HCT116 (cell line): ENCODE measurements at regions not wholly inside any gene's neighbourhood (a gene's known extent, or its start where the extent isn't known, plus 50 kb on each side); places are given as distances from the start of the nearest gene placed in this dataset.

ENCODE experiments used
- ATAC-seq: fragments of 200-7000 bp; cut with Tn5 transposase; 2 replicates; pipeline ENCODE4 v1.9.1; 2020; ENCODE audit warnings: mild to moderate bottlenecking, moderate library complexity
- BruUV-seq: library from RNA; stranded (reverse); fragments of 400-500 nt; replicated peaks from 2 replicates; lab custom pipeline; 2021; lab: Mats Ljungman, UMichigan
- CTCF ChIA-PET: fragments of 300-600 bp; sonication (Branson Sonifier 250); formaldehyde crosslinking; loops from one replicate; lab custom pipeline; 2021; ENCODE audit warnings: antibody characterized with exemption; lab: Charles Lee
- POLR2A ChIA-PET: fragments of 300-600, 350-600 bp; sonication (Branson Sonifier 250); formaldehyde crosslinking; loops from one replicate; lab custom pipeline; 2021; ENCODE audit warnings: antibody characterized with exemption; lab: Charles Lee
- RAD21 ChIA-PET, 2 experiments: fragments of 300-600 bp; sonication (Branson Sonifier 250); formaldehyde crosslinking; loops; one replicate each; lab custom pipeline; 2023; ENCODE audit warnings: low total read pairs in 2 of 2; ENCODE audit not compliant: uncharacterized antibody in 2 of 2, unreplicated experiment in 2 of 2, low non-redundant PET in 1 of 2; lab: Charles Lee
- DNase-seq: peaks from one replicate; pipeline ENCODE4 v3.0.0-alpha.2; 2010; ENCODE audit warnings: low read depth, low spot score
- H2AFZ ChIP-seq: fragments of 200-600 bp; shearing (Covaris generic), sonication (generic); 2 replicates; pipeline ENCODE4 v1.6.1; 2017; ENCODE audit warnings: low read depth, mixed run types, mixed read lengths, antibody characterized with exemption, low read length; ENCODE audit not compliant: poor library complexity, severe bottlenecking
- H3K27ac ChIP-seq: 2 replicates; pipeline ENCODE4 v1.5.1; 2012; ENCODE audit warnings: low read depth, low read length
- H3K27me3 ChIP-seq: fragments of 200-600 bp; sonication (generic); 2 replicates; pipeline ENCODE4 v1.6.1; 2016; ENCODE audit warnings: mixed run types, low read length, mixed read lengths; ENCODE audit not compliant: insufficient read depth
- H3K36me3 ChIP-seq, 2 experiments: fragments of 200-500 bp in 1 of 2; fragments of 200-600 bp in 1 of 2; sonication (Bioruptor generic) in 1 of 2; sonication (generic) in 1 of 2; 2 replicates each; pipeline versions ENCODE4 v1.5.1 to v1.6.1; 2014 to 2016; ENCODE audit warnings: low read length in 2 of 2, inconsistent platforms in 1 of 2, mixed read lengths in 1 of 2, mixed run types in 1 of 2; ENCODE audit not compliant: insufficient read depth in 2 of 2, control insufficient read depth in 1 of 2
- H3K4me1 ChIP-seq, 2 experiments: fragments of 200-600 bp in 1 of 2; sonication (generic) in 1 of 2; 2 replicates each; pipeline versions ENCODE4 v1.5.1 to v1.6.1; 2012 to 2017; ENCODE audit warnings: low read length in 2 of 2, inconsistent platforms in 1 of 2, mild to moderate bottlenecking in 1 of 2, mixed read lengths in 1 of 2, mixed run types in 1 of 2, moderate library complexity in 1 of 2; ENCODE audit not compliant: insufficient read depth in 2 of 2, control insufficient read depth in 1 of 2
- H3K4me2 ChIP-seq: fragments of 200-600 bp; sonication (generic); 2 replicates; pipeline ENCODE4 v1.6.1; 2017; ENCODE audit warnings: mixed run types, low read length, mixed read lengths
- H3K4me3 ChIP-seq, 2 experiments: fragments of 200-600 bp in 1 of 2; sonication (generic) in 1 of 2; replicated peaks in 1 of 2; 2 replicates each; pipeline ENCODE4 v1.5.1; 2011 to 2016; ENCODE audit warnings: low read length in 2 of 2, control low read depth in 1 of 2, low read depth in 1 of 2, mild to moderate bottlenecking in 1 of 2, mixed read lengths in 1 of 2, mixed run types in 1 of 2
- H3K79me2 ChIP-seq: fragments of 200-600 bp; sonication (generic); 2 replicates; pipeline ENCODE4 v1.6.1; 2017; ENCODE audit warnings: mild to moderate bottlenecking, mixed run types, low read length, moderate library complexity, mixed read lengths; ENCODE audit not compliant: insufficient read depth
- H3K9ac ChIP-seq: fragments of 200-600 bp; sonication (generic); 2 replicates; pipeline ENCODE4 v1.6.1; 2016; ENCODE audit warnings: low read length, mixed read lengths
- H3K9me2 ChIP-seq: fragments of 200-600 bp; sonication (generic), shearing (Covaris generic); 2 replicates; pipeline ENCODE4 v1.6.1; 2017; ENCODE audit warnings: mixed run types, mild to moderate bottlenecking, moderate library complexity; ENCODE audit not compliant: insufficient read depth
- H3K9me3 ChIP-seq, 2 experiments: fragments of 200-500 bp in 1 of 2; fragments of 200-600 bp in 1 of 2; sonication (Bioruptor generic) in 1 of 2; sonication (generic) in 1 of 2; 2 replicates each; pipeline ENCODE4 v1.6.1; 2014 to 2017; ENCODE audit warnings: low read length in 2 of 2, mixed read lengths in 2 of 2, inconsistent platforms in 1 of 2, low read depth in 1 of 2, mild to moderate bottlenecking in 1 of 2, mixed run types in 1 of 2, moderate library complexity in 1 of 2; ENCODE audit not compliant: control insufficient read depth in 1 of 2, insufficient read depth in 1 of 2
- H4K20me1 ChIP-seq: fragments of 200-600 bp; sonication (generic), shearing (Covaris generic); 2 replicates; pipeline ENCODE4 v1.6.1; 2017; ENCODE audit warnings: mixed run types, mild to moderate bottlenecking, moderate library complexity; ENCODE audit not compliant: insufficient read depth
- CEBPB ChIP-seq: IDR thresholded peaks from 2 replicates; pipeline ENCODE4 v1.6.1; 2012; ENCODE audit warnings: low read depth
- POLR2AphosphoS5 ChIP-seq: IDR thresholded peaks from 2 replicates; pipeline ENCODE4 v1.6.1; 2011; ENCODE audit warnings: mild to moderate bottlenecking, low read depth, low read length, moderate library complexity
- REST ChIP-seq: IDR thresholded peaks from 2 replicates; pipeline ENCODE4 v1.6.1; 2012; ENCODE audit warnings: low read depth
- SRF ChIP-seq: IDR thresholded peaks from 2 replicates; pipeline ENCODE4 v1.6.1; 2012; ENCODE audit warnings: low read depth
- ZBTB33 ChIP-seq: IDR thresholded peaks from 2 replicates; pipeline ENCODE4 v1.6.1; 2011; ENCODE audit warnings: mild to moderate bottlenecking, low read length, moderate library complexity; ENCODE audit not compliant: insufficient replicate concordance; ENCODE audit errors: extremely low read depth
- ZFX ChIP-seq: fragments of 450-650 bp; IDR thresholded peaks from 2 replicates; pipeline ENCODE4 v1.6.1; 2017
- intact Hi-C: fragments of 100-400 bp; cut with micrococcal nuclease; formaldehyde crosslinking; loops from 2 replicates; pipeline ENCODE4 v1.10.0; 2022

GRCh38 chr12:87467936-87468335 is 561.3 kb downstream of the C12orf50 start:
- Histone ChIP-seq H3K36me3 (no peaks in the 10 kb centered on the region), H3K9ac (no peak overlapping the region), H3K9me3 (no peaks in the 10 kb centered on the region), H4K20me1 (no peaks in the 10 kb centered on the region), H3K27me3 (no peaks in the 10 kb centered on the region), H3K79me2 (no peaks in the 10 kb centered on the region), H3K4me3 (no peak overlapping the region), H3K4me2 (no peak overlapping the region), H3K9me2 (no peaks in the 10 kb centered on the region), H2AFZ (no peak overlapping the region), H3K4me1 (no peaks in the 10 kb centered on the region), H3K27ac (no peak overlapping the region)
- ChIA-PET RAD21 (no interaction called here), POLR2A (no interaction called here), CTCF (no interaction called here)
- no peak for TF ChIP-seq SRF
- TF ChIP-seq ZBTB33, result no peak
- TF ChIP-seq ZFX, result no peak
- no peak for TF ChIP-seq CEBPB
- no peak for TF ChIP-seq REST
- TF ChIP-seq POLR2AphosphoS5, result no peak
- intact Hi-C loops, result no loop called here
- no peak for DNase-seq
- no TSS peak for BruUV-seq
- ATAC-seq, result no peak
